Keratinocyte (primary cell): ENCODE measurements at regions not wholly inside any gene's neighbourhood (a gene's known extent, or its start where the extent isn't known, plus 50 kb on each side); places are given as distances from the start of the nearest gene placed in this dataset.

Source experiments
- DNase-seq: peaks from one replicate; pipeline ENCODE4 v3.0.0-alpha.2; 2011; ENCODE audit warnings: low read depth, missing footprints, low spot score
- FAIRE-seq: peaks from 2 replicates; lab custom pipeline; 2011; peaks lifted over from hg19 to GRCh38; lab: Jason Lieb, UNC
- H2AFZ ChIP-seq: 2 replicates; pipeline ENCODE4 v1.6.0; 2012; ENCODE audit warnings: low read length, control low read depth, inconsistent platforms; ENCODE audit not compliant: control insufficient read depth
- H3K27ac ChIP-seq: 2 replicates; pipeline ENCODE4 v1.5.1; 2011; ENCODE audit warnings: low read length; ENCODE audit not compliant: control insufficient read depth, insufficient read depth
- H3K27me3 ChIP-seq: 3 replicates; pipeline ENCODE4 v1.6.0; 2011; ENCODE audit warnings: low read length; ENCODE audit not compliant: control insufficient read depth, insufficient read depth; ENCODE audit errors: extremely low read depth
- H3K36me3 ChIP-seq, 2 experiments: 2 replicates in 1 of 2; 3 replicates in 1 of 2; pipeline ENCODE4 v1.5.1; 2011; ENCODE audit warnings: low read length in 2 of 2, mild to moderate bottlenecking in 1 of 2; ENCODE audit not compliant: control insufficient read depth in 2 of 2, insufficient read depth in 2 of 2; ENCODE audit errors: extremely low read depth in 1 of 2
- H3K4me1 ChIP-seq: 3 replicates; pipeline ENCODE4 v1.5.1; 2011; ENCODE audit warnings: low read length; ENCODE audit not compliant: control insufficient read depth, insufficient read depth; ENCODE audit errors: extremely low read depth
- H3K4me2 ChIP-seq: 3 replicates; pipeline ENCODE4 v1.6.0; 2011; ENCODE audit warnings: low read depth, low read length; ENCODE audit not compliant: control insufficient read depth, insufficient read depth; ENCODE audit errors: extremely low read depth
- H3K4me3 ChIP-seq, 3 experiments: fragments of 200-600 bp in 1 of 3; sonication (generic) in 1 of 3; 2 replicates in 2 of 3; 3 replicates in 1 of 3; pipeline ENCODE4 v1.5.1; 2011 to 2016; ENCODE audit warnings: low read length in 3 of 3, mild to moderate bottlenecking in 3 of 3, control low read depth in 2 of 3, inconsistent platforms in 1 of 3, low read depth in 1 of 3, mixed read lengths in 1 of 3, mixed run types in 1 of 3, moderate library complexity in 1 of 3; ENCODE audit not compliant: control insufficient read depth in 2 of 3, insufficient read depth in 2 of 3; ENCODE audit errors: extremely low read depth in 1 of 3
- H3K79me2 ChIP-seq: 2 replicates; pipeline ENCODE4 v1.6.0; 2012; ENCODE audit warnings: low read length; ENCODE audit not compliant: control insufficient read depth, insufficient read depth
- H3K9ac ChIP-seq: 3 replicates; pipeline ENCODE4 v1.6.0; 2011; ENCODE audit warnings: low read length; ENCODE audit not compliant: control insufficient read depth, insufficient read depth; ENCODE audit errors: extremely low read depth
- H3K9me1 ChIP-seq: 3 replicates; pipeline ENCODE4 v1.6.0; 2011; ENCODE audit warnings: low read length; ENCODE audit not compliant: control insufficient read depth, insufficient read depth; ENCODE audit errors: extremely low read depth
- H3K9me3 ChIP-seq: 2 replicates; pipeline ENCODE4 v1.5.1; 2012; ENCODE audit warnings: low read depth, low read length; ENCODE audit not compliant: control insufficient read depth
- H4K20me1 ChIP-seq: 3 replicates; pipeline ENCODE4 v1.6.0; 2011; ENCODE audit warnings: low read length; ENCODE audit not compliant: control insufficient read depth, insufficient read depth; ENCODE audit errors: extremely low read depth
- CTCF ChIP-seq, 3 experiments: IDR thresholded peaks in 1 of 3; conservative IDR thresholded peaks in 1 of 3; optimal IDR thresholded peaks in 1 of 3; 2 replicates in 2 of 3; 3 replicates in 1 of 3; pipeline versions ENCODE3 to v1.5.1; 2011; ENCODE audit warnings: low read length in 3 of 3, mild to moderate bottlenecking in 3 of 3, moderate library complexity in 2 of 3, control low read depth in 1 of 3, inconsistent platforms in 1 of 3; ENCODE audit not compliant: insufficient read depth in 2 of 3; ENCODE audit errors: extremely low read depth in 1 of 3
- EZH2 ChIP-seq: IDR thresholded peaks from one replicate; pipeline ENCODE4 v1.6.1; 2012; ENCODE audit warnings: inconsistent platforms, mild to moderate bottlenecking, low read length, moderate library complexity
- dilution Hi-C: fragments of 300-500 bp; cut with MboI; formaldehyde crosslinking; loops from one replicate; pipeline ENCODE4 v1.7.0; 2020; ENCODE audit warnings: low sequenced_read_pairs; ENCODE audit not compliant: extremely low pct_ligation_motif_present

GRCh38 chr2:238581126-238581525 lies 154.4 kb downstream of the ASB1 start:
- H3K27me3 ChIP-seq: peaks cover 6% of the 10 kb centered on the region
- H4K20me1 ChIP-seq: no peaks in the 10 kb centered on the region
- DNase-seq (no peak), FAIRE-seq (no peak)
- TF ChIP-seq EZH2 (no peak), CTCF (optimal IDR thresholded peaks at IDR 0.05 in 1 of 3, IDR thresholded peaks at IDR 0.05 in 1 of 3, conservative IDR thresholded peaks at IDR 0.05 in 1 of 3; ENCODE audit: extremely low read depth in 1 of 3, insufficient read depth in 2 of 3, low read length in 3 of 3) (no peak)
- no peaks in the 10 kb centered on the region for H3K9me3 ChIP-seq
- H3K79me2 ChIP-seq: no peaks in the 10 kb centered on the region
- H3K4me3 ChIP-seq: no peak overlapping the region
- dilution Hi-C loops: no loop called here
- no peaks in the 10 kb centered on the region for H3K36me3 ChIP-seq
- no peak overlapping the region for H3K4me2 ChIP-seq
- H3K9ac ChIP-seq: no peak overlapping the region
- no peaks in the 10 kb centered on the region for H3K9me1 ChIP-seq
- H3K4me1 ChIP-seq: no peaks in the 10 kb centered on the region
- H3K27ac ChIP-seq: no peak overlapping the region
- no peak overlapping the region for H2AFZ ChIP-seq

GRCh38 chr2:238582159-238582558 lies 155.4 kb downstream of the ASB1 start:
- Histone ChIP-seq H3K4me3 (no peak overlapping the region), H3K9me1 (no peaks in the 10 kb centered on the region), H3K36me3 (no peaks in the 10 kb centered on the region), H3K27ac (no peak overlapping the region), H4K20me1 (no peaks in the 10 kb centered on the region), H3K4me2 (no peak overlapping the region), H2AFZ (no peak overlapping the region), H3K9ac (no peak overlapping the region), H3K27me3 (peaks cover 4% of the 10 kb centered on the region), H3K9me3 (no peaks in the 10 kb centered on the region), H3K4me1 (no peaks in the 10 kb centered on the region), H3K79me2 (no peaks in the 10 kb centered on the region)
- dilution Hi-C loops: no loop called here
- DNase-seq (no peak), FAIRE-seq (no peak)
- no peak for TF ChIP-seq EZH2

- TF ChIP-seq EZH2 (no peak), CTCF (optimal IDR thresholded peaks at IDR 0.05 in 1 of 3, IDR thresholded peaks at IDR 0.05 in 1 of 3, conservative IDR thresholded peaks at IDR 0.05 in 1 of 3; ENCODE audit: extremely low read depth in 1 of 3, insufficient read depth in 2 of 3, low read length in 3 of 3) (no peak)
- FAIRE-seq (no peak), DNase-seq (no peak)
- H3K27me3 ChIP-seq: peaks cover 4% of the 10 kb centered on the region
- H3K4me2 ChIP-seq: no peak overlapping the region
- no peaks in the 10 kb centered on the region for H3K9me1 ChIP-seq
- dilution Hi-C loops: no loop called here
- H4K20me1 ChIP-seq: no peaks in the 10 kb centered on the region
- H3K36me3 ChIP-seq: no peaks in the 10 kb centered on the region
- H3K27ac ChIP-seq: no peak overlapping the region
- no peak overlapping the region for H2AFZ ChIP-seq
- H3K9ac ChIP-seq: no peak overlapping the region
- H3K4me3 ChIP-seq: no peak overlapping the region
- H3K79me2 ChIP-seq: no peaks in the 10 kb centered on the region
- H3K9me3 ChIP-seq: no peaks in the 10 kb centered on the region
- no peaks in the 10 kb centered on the region for H3K4me1 ChIP-seq
Observed at GRCh38 chr2:238584617-238585016, 157.9 kb downstream of the ASB1 start.
